IMR-90 (cell line): ENCODE measurements at regions not wholly inside any gene's neighbourhood (a gene's known extent, or its start where the extent isn't known, plus 50 kb on each side); places are given as distances from the start of the nearest gene placed in this dataset.

ENCODE experiments used
- ATAC-seq: fragments of 200-7000 bp; cut with Tn5 transposase; 2 replicates; pipeline ENCODE4 v1.9.1; 2020; ENCODE audit warnings: low read depth, mild to moderate bottlenecking, moderate library complexity
- BruUV-seq: library from RNA; stranded (reverse); fragments of 400-500 nt; replicated peaks from 2 replicates; lab custom pipeline; 2021; lab: Mats Ljungman, UMichigan
- CTCF ChIA-PET: fragments of 300-600 bp; formaldehyde crosslinking; extraction: SDS; loops from one replicate; lab custom pipeline; 2021; ENCODE audit warnings: antibody characterized with exemption; lab: Yijun Ruan, JAX
- POLR2A ChIA-PET: fragments of 300-600 bp; sonication (Branson Sonifier 250); formaldehyde crosslinking; loops from one replicate; lab custom pipeline; 2022; ENCODE audit warnings: antibody characterized with exemption; ENCODE audit not compliant: unreplicated experiment; lab: Charles Lee
- DNase-seq: peaks from one replicate; pipeline ENCODE4 v3.0.0; 2013
- H2AFZ ChIP-seq: replicated peaks from 2 replicates; pipeline ENCODE3; 2013; ENCODE audit warnings: low read length, mild to moderate bottlenecking; ENCODE audit not compliant: poor library complexity
- H2AK5ac ChIP-seq: 2 replicates; pipeline ENCODE4 v1.6.1; 2013; ENCODE audit warnings: low read depth, low read length, inconsistent platforms
- H2AK9ac ChIP-seq: replicated peaks from 2 replicates; pipeline ENCODE3; 2013; ENCODE audit warnings: mild to moderate bottlenecking, low read depth, low read length, moderate library complexity; ENCODE audit not compliant: poor library complexity
- H2BK120ac ChIP-seq: 2 replicates; pipeline ENCODE4 v1.6.1; 2013; ENCODE audit warnings: low read depth, low read length, inconsistent platforms
- H2BK15ac ChIP-seq: 3 replicates; pipeline ENCODE4 v1.6.1; 2013; ENCODE audit warnings: low read depth, low read length, inconsistent platforms
- H2BK20ac ChIP-seq: 2 replicates; pipeline ENCODE4 v1.6.1; 2013; ENCODE audit warnings: low read depth, mild to moderate bottlenecking, inconsistent platforms, low read length, moderate library complexity
- H2BK5ac ChIP-seq: 2 replicates; pipeline ENCODE4 v1.6.1; 2013; ENCODE audit warnings: mild to moderate bottlenecking, low read depth, low read length, inconsistent platforms; ENCODE audit not compliant: poor library complexity, severe bottlenecking
- H3K14ac ChIP-seq: replicated peaks from 2 replicates; pipeline ENCODE4 v1.6.1; 2013; ENCODE audit warnings: low read depth, low read length, inconsistent platforms
- H3K18ac ChIP-seq: 2 replicates; pipeline ENCODE4 v1.6.1; 2013; ENCODE audit warnings: low read depth, low read length, control low read depth
- H3K23ac ChIP-seq: 2 replicates; pipeline ENCODE4 v1.6.1; 2013; ENCODE audit warnings: low read depth, low read length, inconsistent platforms
- H3K27ac ChIP-seq: 2 replicates; pipeline ENCODE4 v1.5.1; 2013; ENCODE audit warnings: mild to moderate bottlenecking, control low read depth, low read length; ENCODE audit not compliant: insufficient read depth
- H3K27me3 ChIP-seq: 2 replicates; pipeline ENCODE4 v1.6.1; 2013; ENCODE audit warnings: low read length; ENCODE audit not compliant: control insufficient read depth, insufficient read depth
- H3K36me3 ChIP-seq: 2 replicates; pipeline ENCODE4 v1.6.1; 2013; ENCODE audit warnings: low read length, mixed read lengths; ENCODE audit not compliant: control insufficient read depth, insufficient read depth
- H3K4ac ChIP-seq: 2 replicates; pipeline ENCODE4 v1.6.1; 2013; ENCODE audit warnings: low read depth, low read length, inconsistent platforms
- H3K4me1 ChIP-seq: 2 replicates; pipeline ENCODE4 v1.6.1; 2013; ENCODE audit warnings: low read length, mixed read lengths; ENCODE audit not compliant: control insufficient read depth, insufficient read depth
- H3K4me2 ChIP-seq: 2 replicates; pipeline ENCODE4 v1.6.1; 2013; ENCODE audit warnings: low read depth, mild to moderate bottlenecking, control low read depth, low read length, moderate library complexity
- H3K4me3 ChIP-seq: 2 replicates; pipeline ENCODE4 v1.5.1; 2013; ENCODE audit warnings: low read depth, mild to moderate bottlenecking, control low read depth, low read length, moderate library complexity; ENCODE audit not compliant: insufficient read depth
- H3K56ac ChIP-seq: 2 replicates; pipeline ENCODE4 v1.6.1; 2013; ENCODE audit warnings: low read length, inconsistent platforms; ENCODE audit not compliant: insufficient read depth; ENCODE audit errors: extremely low read depth
- H3K79me1 ChIP-seq, 2 experiments: 2 replicates each; pipeline ENCODE4 v1.6.1; 2013; ENCODE audit warnings: low read length in 2 of 2, inconsistent platforms in 1 of 2, low read depth in 1 of 2
- H3K9ac ChIP-seq: 2 replicates; pipeline ENCODE4 v1.6.1; 2013; ENCODE audit warnings: low read depth, low read length, control low read depth
- H3K9me1 ChIP-seq: 2 replicates; pipeline ENCODE4 v1.6.1; 2013; ENCODE audit warnings: low read length, inconsistent platforms; ENCODE audit not compliant: insufficient read depth
- H3K9me3 ChIP-seq: 2 replicates; pipeline ENCODE4 v1.6.1; 2013; ENCODE audit warnings: low read length; ENCODE audit not compliant: control insufficient read depth, insufficient read depth
- H4K20me1 ChIP-seq: 2 replicates; pipeline ENCODE4 v1.6.1; 2013; ENCODE audit warnings: low read length, inconsistent platforms; ENCODE audit not compliant: insufficient read depth
- H4K5ac ChIP-seq: 2 replicates; pipeline ENCODE4 v1.6.1; 2013; ENCODE audit warnings: mild to moderate bottlenecking, low read depth, low read length, control low read depth
- H4K8ac ChIP-seq, 2 experiments: 2 replicates each; pipeline ENCODE4 v1.6.1; 2013; ENCODE audit warnings: low read depth in 2 of 2, low read length in 2 of 2, control low read depth in 1 of 2, inconsistent platforms in 1 of 2
- H4K91ac ChIP-seq: 2 replicates; pipeline ENCODE4 v1.6.1; 2013; ENCODE audit warnings: low read depth, low read length, inconsistent platforms; ENCODE audit not compliant: insufficient read depth
- BHLHE40 ChIP-seq: fragments of 150-350 bp; IDR thresholded peaks from 2 replicates; pipeline ENCODE4 v1.6.1; 2016; ENCODE audit warnings: mild to moderate bottlenecking, low read depth, low read length
- CEBPB ChIP-seq: IDR thresholded peaks from 2 replicates; pipeline ENCODE4 v1.6.1; 2012; ENCODE audit warnings: low read depth, low read length, improper control_type of control experiment
- CHD1 ChIP-seq: IDR thresholded peaks from 2 replicates; pipeline ENCODE4 v1.6.1; 2012; ENCODE audit warnings: low read depth, low read length, improper control_type of control experiment
- CTCF ChIP-seq: conservative IDR thresholded peaks from 2 replicates; pipeline ENCODE4 v1.5.1; 2012; ENCODE audit warnings: mild to moderate bottlenecking, low read depth, low read length, improper control_type of control experiment
- ELK1 ChIP-seq: fragments of 150-350 bp; IDR thresholded peaks from 2 replicates; pipeline ENCODE4 v1.6.1; 2016; ENCODE audit warnings: low read depth, mild to moderate bottlenecking, low read length, moderate library complexity, borderline replicate concordance
- FOS ChIP-seq: fragments of 150-350 bp; IDR thresholded peaks from 2 replicates; pipeline ENCODE4 v1.6.1; 2016; ENCODE audit warnings: low read depth, low read length
- MAFK ChIP-seq: IDR thresholded peaks from 2 replicates; pipeline ENCODE4 v1.6.1; 2012; ENCODE audit warnings: low read depth, low read length, improper control_type of control experiment
- MAZ ChIP-seq: IDR thresholded peaks from 2 replicates; pipeline ENCODE4 v1.6.1; 2012; ENCODE audit warnings: low read depth, mild to moderate bottlenecking, low read length, improper control_type of control experiment, moderate library complexity, borderline replicate concordance
- MXI1 ChIP-seq: IDR thresholded peaks from 2 replicates; pipeline ENCODE4 v1.6.1; 2012; ENCODE audit warnings: low read depth, mild to moderate bottlenecking, low read length, moderate library complexity, borderline replicate concordance
- NFE2L2 ChIP-seq: fragments of 150-350 bp; IDR thresholded peaks from 2 replicates; pipeline ENCODE4 v1.6.1; 2016; ENCODE audit warnings: low read depth, mild to moderate bottlenecking, low read length
- POLR2A ChIP-seq: IDR thresholded peaks from 2 replicates; pipeline ENCODE4 v1.6.1; 2012; ENCODE audit warnings: mild to moderate bottlenecking, low read depth, low read length
- RAD21 ChIP-seq: IDR thresholded peaks from 2 replicates; pipeline ENCODE4 v1.6.1; 2012; ENCODE audit warnings: low read length, improper control_type of control experiment
- RCOR1 ChIP-seq: IDR thresholded peaks from 2 replicates; pipeline ENCODE4 v1.6.1; 2012; ENCODE audit warnings: mild to moderate bottlenecking, low read length, improper control_type of control experiment; ENCODE audit not compliant: insufficient replicate concordance
- RFX5 ChIP-seq: IDR thresholded peaks from 2 replicates; pipeline ENCODE4 v1.8.0; 2012; ENCODE audit warnings: low read depth, mild to moderate bottlenecking, low read length, moderate library complexity
- SMC3 ChIP-seq: fragments of 150-350 bp; IDR thresholded peaks from 2 replicates; pipeline ENCODE4 v1.6.1; 2016; ENCODE audit warnings: low read depth, mild to moderate bottlenecking, antibody characterized with exemption, low read length, moderate library complexity
- USF2 ChIP-seq: fragments of 150-350 bp; IDR thresholded peaks from 2 replicates; pipeline ENCODE4 v1.6.1; 2017; ENCODE audit warnings: mild to moderate bottlenecking, antibody characterized with exemption, low read length, low read depth
- WGBS, 2 experiments: methylation state at CpG; one replicate each; pipeline versions ENCODE4 v1.1.5 to v1.1.7; 2013; ENCODE audit warnings: missing lambda C conversion rate in 2 of 2; ENCODE audit not compliant: insufficient read length in 1 of 2; ENCODE audit errors: extremely low coverage in 2 of 2; 5-methylcytosine and 5-hydroxymethylcytosine counted together
- dilution Hi-C: fragments of 300-500 bp; cut with HindIII; formaldehyde crosslinking; loops from one replicate; pipeline ENCODE4 v1.14.3; 2018; ENCODE audit warnings: low sequenced_read_pairs; ENCODE audit not compliant: unreplicated experiment
- in situ Hi-C: fragments of 300-500 bp; cut with MboI; formaldehyde crosslinking; loops from 3 replicates; pipeline ENCODE4 v1.14.3; 2019; ENCODE audit warnings: low sequenced_read_pairs, inconsistent platforms, mixed read lengths
- intact Hi-C: fragments of 100-400 bp; cut with micrococcal nuclease; formaldehyde crosslinking; loops from 2 replicates; pipeline ENCODE4 v1.10.0; 2022

GRCh38 chr4:158094413-158095134 is 78.3 kb downstream of the GASK1B start:
- Histone ChIP-seq H3K4ac (no peak overlapping the region), H2BK5ac (no peak overlapping the region), H3K79me1 (no peaks in the 10 kb centered on the region), H3K18ac (no peak overlapping the region), H3K36me3 (no peaks in the 10 kb centered on the region), H3K9me3 (no peaks in the 10 kb centered on the region), H2BK120ac (no peak overlapping the region), H3K4me1 (peaks cover 2% of the 10 kb centered on the region; the same call in 1 of the 2 replicates), H4K20me1 (no peaks in the 10 kb centered on the region), H3K27ac (no peak overlapping the region), H3K23ac (no peak overlapping the region), H3K56ac (no peak overlapping the region), H3K14ac (no peak overlapping the region), H4K5ac (no peak overlapping the region), H3K9me1 (no peaks in the 10 kb centered on the region), H3K4me2 (no peak overlapping the region), H4K8ac (no peak overlapping the region), H2BK15ac (no peak overlapping the region), H2AFZ (no peak overlapping the region), H2AK5ac (no peak overlapping the region), H3K27me3 (no peaks in the 10 kb centered on the region), H4K91ac (no peak overlapping the region), H2AK9ac (no peak overlapping the region), H3K4me3 (no peak overlapping the region), H2BK20ac (no peak overlapping the region), H3K9ac (no peak overlapping the region)
- ChIA-PET POLR2A (no interaction called here), CTCF (no interaction called here)
- intact Hi-C loops (no loop called here), in situ Hi-C loops (no loop called here), dilution Hi-C loops (no loop called here)
- DNase-seq (peak; percentile 71), ATAC-seq (peak; percentile 57)
- WGBS, 2 experiments = no CpG with 5 or more reads among the region's 1 CpG
- TF ChIP-seq CTCF (no peak), POLR2A (no peak), USF2 (no peak), RFX5 (no peak), MAFK (no peak), SMC3 (no peak), NFE2L2 (no peak), RCOR1 (no peak), MXI1 (no peak), BHLHE40 (no peak), ELK1 (no peak), CHD1 (no peak), MAZ (no peak), RAD21 (no peak), CEBPB (no peak), FOS (no peak)
- no TSS peak for BruUV-seq
